H1 (cell line): ENCODE measurements at regions not wholly inside any gene's neighbourhood (a gene's known extent, or its start where the extent isn't known, plus 50 kb on each side); places are given as distances from the start of the nearest gene placed in this dataset.

Source experiments
- CBX8 ChIP-seq: fragments of 300-800, 300-1000 bp; sonication (generic); IDR thresholded peaks from 2 replicates; pipeline ENCODE4 v1.7.1; 2016; ENCODE audit warnings: low read depth, low read length, borderline replicate concordance
- EGR1 ChIP-seq: IDR thresholded peaks from 2 replicates; pipeline ENCODE4 v1.6.1; 2011; ENCODE audit warnings: low read depth, low read length, borderline replicate concordance
- GTF2F1 ChIP-seq: IDR thresholded peaks from 2 replicates; pipeline ENCODE4 v1.6.1; 2012; ENCODE audit warnings: low read depth, low read length, improper control_type of control experiment, borderline replicate concordance
- MAX ChIP-seq: IDR thresholded peaks from 2 replicates; pipeline ENCODE4 v1.6.1; 2012; ENCODE audit warnings: inconsistent platforms
- NANOG ChIP-seq: IDR thresholded peaks from 2 replicates; pipeline ENCODE4 v1.6.1; 2011; ENCODE audit warnings: low read length, low read depth, mild to moderate bottlenecking, inconsistent platforms; ENCODE audit not compliant: insufficient read depth, poor library complexity, severe bottlenecking
- RFX5 ChIP-seq: IDR thresholded peaks from 2 replicates; pipeline ENCODE4 v1.6.1; 2011; ENCODE audit warnings: low read depth, low read length, improper control_type of control experiment, borderline replicate concordance
- SIN3A ChIP-seq, 2 experiments: IDR thresholded peaks in 1 of 2; conservative IDR thresholded peaks in 1 of 2; 2 replicates each; pipeline ENCODE4 v1.6.1; 2011 to 2012; ENCODE audit warnings: low read length in 2 of 2, improper control_type of control experiment in 1 of 2, low read depth in 1 of 2, mild to moderate bottlenecking in 1 of 2
- SP4 ChIP-seq: IDR thresholded peaks from 2 replicates; pipeline ENCODE4 v1.6.1; 2012; ENCODE audit warnings: low read length, inconsistent platforms
- TCF12 ChIP-seq: IDR thresholded peaks from 2 replicates; pipeline ENCODE4 v1.6.1; 2011; ENCODE audit warnings: low read depth, mild to moderate bottlenecking, low read length
- ZNF274 ChIP-seq: IDR thresholded peaks from 2 replicates; pipeline ENCODE4 v1.7.0; 2012; ENCODE audit warnings: low read length, borderline replicate concordance; ENCODE audit errors: extremely low read depth

- TF ChIP-seq MAX = no peak
- no peak for TF ChIP-seq EGR1
- no peak for TF ChIP-seq TCF12
- TF ChIP-seq ZNF274 = no peak
- TF ChIP-seq SP4 = no peak
- no peak for TF ChIP-seq CBX8
- no peak for TF ChIP-seq GTF2F1
- TF ChIP-seq NANOG = no peak
- TF ChIP-seq SIN3A (conservative IDR thresholded peaks at IDR 0.05 in 1 of 2, IDR thresholded peaks at IDR 0.05 in 1 of 2; ENCODE audit: low read depth in 1 of 2, low read length in 2 of 2) = no peak
- no peak for TF ChIP-seq RFX5
- TF ChIP-seq, all 59 proteins: peak for 0
These were observed 59.6 kb upstream of the GATA5 start (continued) for GRCh38 chr20:62535282-62535811.
